Neural cell (in vitro differentiated cells): ENCODE measurements at regions not wholly inside any gene's neighbourhood (a gene's known extent, or its start where the extent isn't known, plus 50 kb on each side); places are given as distances from the start of the nearest gene placed in this dataset.

ENCODE experiments used
- H2AFZ ChIP-seq: fragments of 200-600, 300-800 bp; sonication (generic), shearing (Covaris generic); 2 replicates; pipeline ENCODE4 v1.6.0; 2014; ENCODE audit warnings: low read depth, mild to moderate bottlenecking, antibody characterized with exemption, low read length, moderate library complexity
- H3F3A ChIP-seq: fragments of 200-600 bp; shearing (Covaris generic); 2 replicates; pipeline ENCODE4 v1.6.1; 2016; ENCODE audit warnings: mild to moderate bottlenecking, moderate library complexity, mixed read lengths, antibody characterized with exemption, low read length; ENCODE audit not compliant: insufficient read depth, poor library complexity, severe bottlenecking
- H3K27ac ChIP-seq: fragments of 200-600, 300-800 bp; sonication (generic), shearing (Covaris generic); 2 replicates; pipeline ENCODE4 v1.5.1; 2014; ENCODE audit warnings: mild to moderate bottlenecking, low read length, moderate library complexity
- H3K27me3 ChIP-seq: fragments of 300-800, 200-600 bp; sonication (generic), shearing (Covaris generic); 2 replicates; pipeline ENCODE4 v1.6.0; 2014; ENCODE audit warnings: mild to moderate bottlenecking, low read depth, low read length, moderate library complexity; ENCODE audit not compliant: insufficient read depth
- H3K36me3 ChIP-seq: fragments of 300-800, 200-600 bp; sonication (generic), shearing (Covaris generic); 2 replicates; pipeline ENCODE4 v1.5.1; 2014; ENCODE audit warnings: mild to moderate bottlenecking, antibody characterized with exemption, low read length, moderate library complexity; ENCODE audit not compliant: insufficient read depth
- H3K4me2 ChIP-seq: fragments of 300-800, 200-600 bp; sonication (generic), shearing (Covaris generic); 2 replicates; pipeline ENCODE4 v1.6.0; 2014; ENCODE audit warnings: mild to moderate bottlenecking, low read length
- H3K4me3 ChIP-seq: fragments of 300-800, 200-600 bp; sonication (generic), shearing (Covaris generic); 2 replicates; pipeline ENCODE4 v1.5.1; 2014; ENCODE audit warnings: mild to moderate bottlenecking, low read length, moderate library complexity
- H3K79me2 ChIP-seq: fragments of 200-600 bp; shearing (Covaris generic); replicated peaks from 2 replicates; pipeline ENCODE4 v1.6.0; 2014; ENCODE audit warnings: mild to moderate bottlenecking, low read length, moderate library complexity; ENCODE audit not compliant: insufficient read depth
- H3K9ac ChIP-seq: fragments of 300-800, 200-600 bp; sonication (generic), shearing (Covaris generic); 2 replicates; pipeline ENCODE4 v1.6.1; 2016; ENCODE audit warnings: mild to moderate bottlenecking, low read length, mixed read lengths
- H3K9me2 ChIP-seq: fragments of 200-600 bp; shearing (Covaris generic); 2 replicates; pipeline ENCODE4 v1.6.1; 2016; ENCODE audit warnings: mild to moderate bottlenecking, low read length, mixed read lengths; ENCODE audit not compliant: insufficient read depth
- H3K9me3 ChIP-seq: fragments of 200-600, 300-800 bp; sonication (generic), shearing (Covaris generic); 2 replicates; pipeline ENCODE4 v1.6.1; 2016; ENCODE audit warnings: mild to moderate bottlenecking, mixed run types, low read length, moderate library complexity, mixed read lengths
- H4K20me1 ChIP-seq: fragments of 200-600 bp; shearing (Covaris generic); 2 replicates; pipeline ENCODE4 v1.6.1; 2016; ENCODE audit warnings: mild to moderate bottlenecking, mixed run types; ENCODE audit not compliant: insufficient read depth
- CTCF ChIP-seq: fragments of 450-650 bp; IDR thresholded peaks from 2 replicates; pipeline ENCODE4 v1.5.1; 2014; ENCODE audit warnings: antibody characterized with exemption, mild to moderate bottlenecking, moderate library complexity; ENCODE audit not compliant: poor library complexity, severe bottlenecking
- EP300 ChIP-seq: fragments of 450-650 bp; conservative IDR thresholded peaks from 2 replicates; pipeline ENCODE4 v1.6.1; 2014; ENCODE audit warnings: antibody characterized with exemption, mild to moderate bottlenecking, moderate library complexity; ENCODE audit not compliant: poor library complexity, severe bottlenecking
- EZH2 ChIP-seq: fragments of 200-600, 300-800 bp; shearing (Covaris generic), sonication (generic); IDR thresholded peaks from 2 replicates; pipeline ENCODE4 v1.6.1; 2014; ENCODE audit warnings: antibody characterized with exemption, low read length, borderline replicate concordance, mild to moderate bottlenecking; ENCODE audit not compliant: insufficient read depth, poor library complexity, severe bottlenecking
- MXI1 ChIP-seq: fragments of 450-650 bp; conservative IDR thresholded peaks from 2 replicates; pipeline ENCODE4 v1.6.1; 2014; ENCODE audit warnings: antibody characterized with exemption, mild to moderate bottlenecking; ENCODE audit not compliant: poor library complexity, severe bottlenecking
- POLR2AphosphoS5 ChIP-seq: IDR thresholded peaks from 2 replicates; pipeline ENCODE4 v1.6.1; 2012
- RAD21 ChIP-seq: fragments of 450-650 bp; conservative IDR thresholded peaks from 2 replicates; pipeline ENCODE4 v1.6.1; 2014; ENCODE audit warnings: antibody characterized with exemption, mild to moderate bottlenecking, moderate library complexity
- REST ChIP-seq: IDR thresholded peaks from 2 replicates; pipeline ENCODE4 v1.6.1; 2012; ENCODE audit warnings: borderline replicate concordance
- SMC3 ChIP-seq: fragments of 450-650 bp; conservative IDR thresholded peaks from 2 replicates; pipeline ENCODE4 v1.6.1; 2014; ENCODE audit warnings: antibody characterized with exemption, mild to moderate bottlenecking, moderate library complexity; ENCODE audit not compliant: poor library complexity
- TAF1 ChIP-seq: IDR thresholded peaks from 2 replicates; pipeline ENCODE4 v1.6.1; 2012; ENCODE audit warnings: low read depth

GRCh38 chr6:21958428-21958827 lies 338.4 kb downstream of the PRL start:
- Histone ChIP-seq H3K4me2 (no peak overlapping the region), H3F3A (no peaks in the 10 kb centered on the region), H3K79me2 (no peaks in the 10 kb centered on the region), H3K27me3 (no peaks in the 10 kb centered on the region), H3K4me3 (no peak overlapping the region), H3K36me3 (no peaks in the 10 kb centered on the region), H3K9me3 (no peaks in the 10 kb centered on the region), H3K9ac (no peak overlapping the region), H4K20me1 (no peaks in the 10 kb centered on the region), H2AFZ (no peak overlapping the region), H3K9me2 (no peaks in the 10 kb centered on the region), H3K27ac (no peak overlapping the region)
- no peak for TF ChIP-seq MXI1
- TF ChIP-seq CTCF, result no peak
- TF ChIP-seq RAD21, result no peak
- no peak for TF ChIP-seq EP300
- no peak for TF ChIP-seq POLR2AphosphoS5
- no peak for TF ChIP-seq EZH2
- TF ChIP-seq SMC3, result no peak
- TF ChIP-seq TAF1, result no peak
- no peak for TF ChIP-seq REST

- H3K4me3 ChIP-seq, result no peak overlapping the region
- H3K27ac ChIP-seq, result no peak overlapping the region
- H2AFZ ChIP-seq, result no peak overlapping the region
- no peak for TF ChIP-seq TAF1
- no peak for TF ChIP-seq MXI1
- no peak for TF ChIP-seq EZH2
- TF ChIP-seq CTCF, result no peak
- TF ChIP-seq REST, result no peak
- TF ChIP-seq RAD21, result no peak
- no peak for TF ChIP-seq EP300
- TF ChIP-seq POLR2AphosphoS5, result no peak
- TF ChIP-seq SMC3, result no peak
- H4K20me1 ChIP-seq, result no peaks in the 10 kb centered on the region
- H3K4me2 ChIP-seq, result no peak overlapping the region
- H3K9me3 ChIP-seq, result no peaks in the 10 kb centered on the region
- no peaks in the 10 kb centered on the region for H3K79me2 ChIP-seq
- H3K9me2 ChIP-seq, result no peaks in the 10 kb centered on the region
- H3K27me3 ChIP-seq, result no peaks in the 10 kb centered on the region
- no peaks in the 10 kb centered on the region for H3K36me3 ChIP-seq
- no peak overlapping the region for H3K9ac ChIP-seq
- H3F3A ChIP-seq, result no peaks in the 10 kb centered on the region
These were observed 335.6 kb downstream of the PRL start for GRCh38 chr6:21961226-21961625.
